ENCODE measurements at regions not wholly inside any gene's neighbourhood (a gene's known extent, or its start where the extent isn't known, plus 50 kb on each side); places are given as distances from the start of the nearest gene placed in this dataset.

DNA sequence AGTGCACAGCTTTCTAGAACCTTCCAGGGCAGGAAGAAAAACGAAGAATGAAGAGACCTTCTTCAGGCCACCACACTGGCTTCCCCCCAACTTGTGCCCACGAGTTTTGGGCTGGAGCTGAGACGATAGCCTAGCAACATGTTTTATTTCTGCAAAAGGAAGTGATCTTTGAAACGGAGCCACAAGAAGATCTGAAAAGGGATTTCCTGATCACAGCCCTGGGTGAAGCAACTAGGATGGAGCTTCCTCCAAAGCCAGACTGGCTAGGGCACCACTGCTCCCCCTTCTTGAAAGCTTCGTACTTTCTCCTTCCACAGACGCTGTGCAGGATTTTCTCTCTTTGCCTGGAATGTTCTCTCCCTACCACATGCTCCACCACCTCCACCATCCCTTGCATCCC lies 418.3 kb downstream of the MED13L start:
- no peaks in the 10 kb centered on the region for H3K9me3 ChIP-seq
- TF ChIP-seq, protein P1, sequence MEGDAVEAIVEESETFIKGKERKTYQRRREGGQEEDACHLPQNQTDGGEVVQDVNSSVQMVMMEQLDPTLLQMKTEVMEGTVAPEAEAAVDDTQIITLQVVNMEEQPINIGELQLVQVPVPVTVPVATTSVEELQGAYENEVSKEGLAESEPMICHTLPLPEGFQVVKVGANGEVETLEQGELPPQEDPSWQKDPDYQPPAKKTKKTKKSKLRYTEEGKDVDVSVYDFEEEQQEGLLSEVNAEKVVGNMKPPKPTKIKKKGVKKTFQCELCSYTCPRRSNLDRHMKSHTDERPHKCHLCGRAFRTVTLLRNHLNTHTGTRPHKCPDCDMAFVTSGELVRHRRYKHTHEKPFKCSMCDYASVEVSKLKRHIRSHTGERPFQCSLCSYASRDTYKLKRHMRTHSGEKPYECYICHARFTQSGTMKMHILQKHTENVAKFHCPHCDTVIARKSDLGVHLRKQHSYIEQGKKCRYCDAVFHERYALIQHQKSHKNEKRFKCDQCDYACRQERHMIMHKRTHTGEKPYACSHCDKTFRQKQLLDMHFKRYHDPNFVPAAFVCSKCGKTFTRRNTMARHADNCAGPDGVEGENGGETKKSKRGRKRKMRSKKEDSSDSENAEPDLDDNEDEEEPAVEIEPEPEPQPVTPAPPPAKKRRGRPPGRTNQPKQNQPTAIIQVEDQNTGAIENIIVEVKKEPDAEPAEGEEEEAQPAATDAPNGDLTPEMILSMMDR (IDR thresholded peaks at IDR 0.05), result no peak
- no peak for TF ChIP-seq POLR2A (IDR thresholded peaks at IDR 0.05)
- no peaks in the 10 kb centered on the region for H3K4me1 ChIP-seq
- no peaks in the 10 kb centered on the region for H3K27me3 ChIP-seq
- no peak overlapping the region for H3K27ac ChIP-seq
- H3K4me3 ChIP-seq, result no peak overlapping the region
- WGBS (ENCODE audit: insufficient coverage, low coverage, low lambda C conversion rate, missing lambda C conversion rate), result 29% methylated on average over 6 of the region's 6 CpGs
- H3K36me3 ChIP-seq, result no peaks in the 10 kb centered on the region
- DNase-seq (no peak), ATAC-seq (no peak)
- intact Hi-C loops (cut with DNase I), result no loop called here

DNA sequence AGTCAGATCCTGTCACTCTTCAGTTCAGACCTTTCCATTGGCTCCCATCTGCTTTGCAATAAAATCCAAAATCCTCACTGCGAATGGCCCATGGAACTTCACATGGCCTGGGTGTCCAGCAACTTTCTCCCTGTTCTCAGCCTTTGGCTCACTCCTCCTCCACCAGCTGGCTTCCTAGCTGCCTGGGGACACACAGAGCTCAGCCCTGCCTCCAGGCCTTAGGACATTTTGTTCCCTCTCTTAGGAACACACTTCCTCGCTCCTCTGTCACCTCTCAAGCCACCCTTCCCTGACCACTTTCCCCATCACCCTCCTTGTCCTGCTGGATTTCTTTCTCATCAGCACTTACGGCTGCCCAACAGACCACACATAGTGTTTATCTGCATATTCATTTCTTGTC lies 419.6 kb downstream of the MED13L start:
- H3K27ac ChIP-seq, result no peak overlapping the region
- 69% methylated on average over 3 of the region's 3 CpGs for WGBS (ENCODE audit: insufficient coverage, low coverage, low lambda C conversion rate, missing lambda C conversion rate)
- H3K36me3 ChIP-seq, result no peaks in the 10 kb centered on the region
- TF ChIP-seq POLR2A (IDR thresholded peaks at IDR 0.05), result no peak
- TF ChIP-seq, protein P1 (IDR thresholded peaks at IDR 0.05), result no peak
- ATAC-seq (peak in 1 of 4 donors; percentile 40), DNase-seq (no peak)
- no peaks in the 10 kb centered on the region for H3K9me3 ChIP-seq
- no peak overlapping the region for H3K4me3 ChIP-seq
- H3K4me1 ChIP-seq, result no peaks in the 10 kb centered on the region
- intact Hi-C loops (cut with DNase I), result no loop called here
- H3K27me3 ChIP-seq, result no peaks in the 10 kb centered on the region

- intact Hi-C loops (cut with DNase I), result no loop called here
- no peaks in the 10 kb centered on the region for H3K27me3 ChIP-seq
- WGBS (ENCODE audit: insufficient coverage, low coverage, low lambda C conversion rate, missing lambda C conversion rate), result 46% methylated on average over 6 of the region's 7 CpGs
- no peaks in the 10 kb centered on the region for H3K9me3 ChIP-seq
- DNase-seq (no peak), ATAC-seq (no peak)
- no peak overlapping the region for H3K4me3 ChIP-seq
- no peak overlapping the region for H3K27ac ChIP-seq
- H3K4me1 ChIP-seq, result no peaks in the 10 kb centered on the region
- no peak for TF ChIP-seq POLR2A (IDR thresholded peaks at IDR 0.05)
- TF ChIP-seq, protein P1 (IDR thresholded peaks at IDR 0.05), result peak in 1 of 4 donors; percentile 8
- no peaks in the 10 kb centered on the region for H3K36me3 ChIP-seq
Observed at GRCh38 chr12:115857160-115857920, 420.2 kb downstream of the MED13L start.

- no peaks in the 10 kb centered on the region for H3K4me1 ChIP-seq
- intact Hi-C loops (cut with DNase I), result no loop called here
- H3K9me3 ChIP-seq, result no peaks in the 10 kb centered on the region
- TF ChIP-seq, protein P1 (IDR thresholded peaks at IDR 0.05), result no peak
- no peak for TF ChIP-seq POLR2A (IDR thresholded peaks at IDR 0.05)
- DNase-seq (no peak), ATAC-seq (no peak)
- no peak overlapping the region for H3K4me3 ChIP-seq
- H3K27ac ChIP-seq, result no peak overlapping the region
- WGBS (ENCODE audit: insufficient coverage, low coverage, low lambda C conversion rate, missing lambda C conversion rate), result 89% methylated on average over 1 of the region's 1 CpG
- no peaks in the 10 kb centered on the region for H3K27me3 ChIP-seq
- no peaks in the 10 kb centered on the region for H3K36me3 ChIP-seq
Observed at GRCh38 chr12:115852054-115852453, 425.4 kb downstream of the MED13L start.
